ENCODE measurements at regions not wholly inside any gene's neighbourhood (a gene's known extent, or its start where the extent isn't known, plus 50 kb on each side); places are given as distances from the start of the nearest gene placed in this dataset.

DNA sequence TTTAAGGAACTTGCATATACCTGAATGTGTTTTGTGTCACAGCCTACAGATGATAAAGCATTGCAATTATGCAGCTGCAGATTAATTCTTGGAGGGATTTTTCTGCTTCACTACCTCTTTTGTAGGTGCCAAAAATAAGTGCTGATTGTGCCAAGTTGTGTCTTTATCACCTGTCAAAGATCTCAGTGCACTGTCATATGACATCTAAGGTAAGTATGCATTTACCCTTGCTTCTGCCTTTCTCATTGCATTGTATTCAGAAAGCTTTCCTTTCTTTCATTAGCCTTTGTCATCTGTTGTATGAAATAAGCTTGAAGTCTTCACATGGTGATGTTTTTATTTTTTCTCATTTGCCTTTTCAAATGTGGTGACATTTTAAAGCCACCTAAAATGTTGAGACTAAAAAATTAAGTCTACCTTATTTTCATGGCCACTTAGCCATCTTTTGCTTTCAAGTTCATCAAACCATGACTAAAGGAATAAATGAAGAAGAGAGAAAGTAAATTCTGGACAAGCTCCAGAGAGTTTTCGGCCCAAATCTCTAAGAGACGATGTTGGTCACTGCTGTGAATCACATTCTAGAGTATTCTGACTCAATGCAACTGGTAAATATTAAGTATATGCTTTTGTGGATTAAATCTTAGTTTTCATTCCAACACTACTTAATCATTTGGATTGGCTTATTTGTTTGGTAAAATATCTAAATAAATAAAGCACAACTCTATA lies 381.8 kb upstream of the EPHA3 start:
- TF ChIP-seq MAX (IDR thresholded peaks at IDR 0.05) (no peak), EP300 (IDR thresholded peaks at IDR 0.05; ENCODE audit: borderline replicate concordance) (no peak), RAD21 (IDR thresholded peaks at IDR 0.05; ENCODE audit: low read depth) (no peak), TCF12 (IDR thresholded peaks at IDR 0.05; ENCODE audit: low read depth) (no peak), ZBTB7A (IDR thresholded peaks at IDR 0.05; ENCODE audit: low read depth) (no peak), CEBPB (IDR thresholded peaks at IDR 0.05) (no peak), REST (IDR thresholded peaks at IDR 0.05; ENCODE audit: low read depth) (no peak), EGR1 (IDR thresholded peaks at IDR 0.05) (no peak), USF1 (IDR thresholded peaks at IDR 0.05) (no peak), FOXM1 (IDR thresholded peaks at IDR 0.05; ENCODE audit: borderline replicate concordance, low read depth) (no peak), YY1 (IDR thresholded peaks at IDR 0.05; ENCODE audit: low read depth) (no peak), CREB1 (IDR thresholded peaks at IDR 0.05; ENCODE audit: low read depth) (no peak)
